IMR-90 (cell line): ENCODE measurements at regions not wholly inside any gene's neighbourhood (a gene's known extent, or its start where the extent isn't known, plus 50 kb on each side); places are given as distances from the start of the nearest gene placed in this dataset.

Experiments used
- ATAC-seq: fragments of 200-7000 bp; cut with Tn5 transposase; 2 replicates; pipeline ENCODE4 v1.9.1; 2020; ENCODE audit warnings: low read depth, mild to moderate bottlenecking, moderate library complexity
- BruUV-seq: library from RNA; stranded (reverse); fragments of 400-500 nt; replicated peaks from 2 replicates; lab custom pipeline; 2021; lab: Mats Ljungman, UMichigan
- CTCF ChIA-PET: fragments of 300-600 bp; formaldehyde crosslinking; extraction: SDS; loops from one replicate; lab custom pipeline; 2021; ENCODE audit warnings: antibody characterized with exemption; lab: Yijun Ruan, JAX
- POLR2A ChIA-PET: fragments of 300-600 bp; sonication (Branson Sonifier 250); formaldehyde crosslinking; loops from one replicate; lab custom pipeline; 2022; ENCODE audit warnings: antibody characterized with exemption; ENCODE audit not compliant: unreplicated experiment; lab: Charles Lee
- DNase-seq: peaks from one replicate; pipeline ENCODE4 v3.0.0; 2013
- H2AFZ ChIP-seq: replicated peaks from 2 replicates; pipeline ENCODE3; 2013; ENCODE audit warnings: low read length, mild to moderate bottlenecking; ENCODE audit not compliant: poor library complexity
- H2AK5ac ChIP-seq: 2 replicates; pipeline ENCODE4 v1.6.1; 2013; ENCODE audit warnings: low read depth, low read length, inconsistent platforms
- H2AK9ac ChIP-seq: replicated peaks from 2 replicates; pipeline ENCODE3; 2013; ENCODE audit warnings: mild to moderate bottlenecking, low read depth, low read length, moderate library complexity; ENCODE audit not compliant: poor library complexity
- H2BK120ac ChIP-seq: 2 replicates; pipeline ENCODE4 v1.6.1; 2013; ENCODE audit warnings: low read depth, low read length, inconsistent platforms
- H2BK15ac ChIP-seq: 3 replicates; pipeline ENCODE4 v1.6.1; 2013; ENCODE audit warnings: low read depth, low read length, inconsistent platforms
- H2BK20ac ChIP-seq: 2 replicates; pipeline ENCODE4 v1.6.1; 2013; ENCODE audit warnings: low read depth, mild to moderate bottlenecking, inconsistent platforms, low read length, moderate library complexity
- H2BK5ac ChIP-seq: 2 replicates; pipeline ENCODE4 v1.6.1; 2013; ENCODE audit warnings: mild to moderate bottlenecking, low read depth, low read length, inconsistent platforms; ENCODE audit not compliant: poor library complexity, severe bottlenecking
- H3K14ac ChIP-seq: replicated peaks from 2 replicates; pipeline ENCODE4 v1.6.1; 2013; ENCODE audit warnings: low read depth, low read length, inconsistent platforms
- H3K18ac ChIP-seq: 2 replicates; pipeline ENCODE4 v1.6.1; 2013; ENCODE audit warnings: low read depth, low read length, control low read depth
- H3K23ac ChIP-seq: 2 replicates; pipeline ENCODE4 v1.6.1; 2013; ENCODE audit warnings: low read depth, low read length, inconsistent platforms
- H3K27ac ChIP-seq: 2 replicates; pipeline ENCODE4 v1.5.1; 2013; ENCODE audit warnings: mild to moderate bottlenecking, control low read depth, low read length; ENCODE audit not compliant: insufficient read depth
- H3K27me3 ChIP-seq: 2 replicates; pipeline ENCODE4 v1.6.1; 2013; ENCODE audit warnings: low read length; ENCODE audit not compliant: control insufficient read depth, insufficient read depth
- H3K36me3 ChIP-seq: 2 replicates; pipeline ENCODE4 v1.6.1; 2013; ENCODE audit warnings: low read length, mixed read lengths; ENCODE audit not compliant: control insufficient read depth, insufficient read depth
- H3K4ac ChIP-seq: 2 replicates; pipeline ENCODE4 v1.6.1; 2013; ENCODE audit warnings: low read depth, low read length, inconsistent platforms
- H3K4me1 ChIP-seq: 2 replicates; pipeline ENCODE4 v1.6.1; 2013; ENCODE audit warnings: low read length, mixed read lengths; ENCODE audit not compliant: control insufficient read depth, insufficient read depth
- H3K4me2 ChIP-seq: 2 replicates; pipeline ENCODE4 v1.6.1; 2013; ENCODE audit warnings: low read depth, mild to moderate bottlenecking, control low read depth, low read length, moderate library complexity
- H3K4me3 ChIP-seq: 2 replicates; pipeline ENCODE4 v1.5.1; 2013; ENCODE audit warnings: low read depth, mild to moderate bottlenecking, control low read depth, low read length, moderate library complexity; ENCODE audit not compliant: insufficient read depth
- H3K56ac ChIP-seq: 2 replicates; pipeline ENCODE4 v1.6.1; 2013; ENCODE audit warnings: low read length, inconsistent platforms; ENCODE audit not compliant: insufficient read depth; ENCODE audit errors: extremely low read depth
- H3K79me1 ChIP-seq, 2 experiments: 2 replicates each; pipeline ENCODE4 v1.6.1; 2013; ENCODE audit warnings: low read length in 2 of 2, inconsistent platforms in 1 of 2, low read depth in 1 of 2
- H3K9ac ChIP-seq: 2 replicates; pipeline ENCODE4 v1.6.1; 2013; ENCODE audit warnings: low read depth, low read length, control low read depth
- H3K9me1 ChIP-seq: 2 replicates; pipeline ENCODE4 v1.6.1; 2013; ENCODE audit warnings: low read length, inconsistent platforms; ENCODE audit not compliant: insufficient read depth
- H3K9me3 ChIP-seq: 2 replicates; pipeline ENCODE4 v1.6.1; 2013; ENCODE audit warnings: low read length; ENCODE audit not compliant: control insufficient read depth, insufficient read depth
- H4K20me1 ChIP-seq: 2 replicates; pipeline ENCODE4 v1.6.1; 2013; ENCODE audit warnings: low read length, inconsistent platforms; ENCODE audit not compliant: insufficient read depth
- H4K5ac ChIP-seq: 2 replicates; pipeline ENCODE4 v1.6.1; 2013; ENCODE audit warnings: mild to moderate bottlenecking, low read depth, low read length, control low read depth
- H4K8ac ChIP-seq, 2 experiments: 2 replicates each; pipeline ENCODE4 v1.6.1; 2013; ENCODE audit warnings: low read depth in 2 of 2, low read length in 2 of 2, control low read depth in 1 of 2, inconsistent platforms in 1 of 2
- H4K91ac ChIP-seq: 2 replicates; pipeline ENCODE4 v1.6.1; 2013; ENCODE audit warnings: low read depth, low read length, inconsistent platforms; ENCODE audit not compliant: insufficient read depth
- BHLHE40 ChIP-seq: fragments of 150-350 bp; IDR thresholded peaks from 2 replicates; pipeline ENCODE4 v1.6.1; 2016; ENCODE audit warnings: mild to moderate bottlenecking, low read depth, low read length
- USF2 ChIP-seq: fragments of 150-350 bp; IDR thresholded peaks from 2 replicates; pipeline ENCODE4 v1.6.1; 2017; ENCODE audit warnings: mild to moderate bottlenecking, antibody characterized with exemption, low read length, low read depth
- WGBS, 2 experiments: methylation state at CpG; one replicate each; pipeline versions ENCODE4 v1.1.5 to v1.1.7; 2013; ENCODE audit warnings: missing lambda C conversion rate in 2 of 2; ENCODE audit not compliant: insufficient read length in 1 of 2; ENCODE audit errors: extremely low coverage in 2 of 2; 5-methylcytosine and 5-hydroxymethylcytosine counted together
- dilution Hi-C: fragments of 300-500 bp; cut with HindIII; formaldehyde crosslinking; loops from one replicate; pipeline ENCODE4 v1.14.3; 2018; ENCODE audit warnings: low sequenced_read_pairs; ENCODE audit not compliant: unreplicated experiment
- in situ Hi-C: fragments of 300-500 bp; cut with MboI; formaldehyde crosslinking; loops from 3 replicates; pipeline ENCODE4 v1.14.3; 2019; ENCODE audit warnings: low sequenced_read_pairs, inconsistent platforms, mixed read lengths
- intact Hi-C: fragments of 100-400 bp; cut with micrococcal nuclease; formaldehyde crosslinking; loops from 2 replicates; pipeline ENCODE4 v1.10.0; 2022

- no peak overlapping the region for H3K4ac ChIP-seq
- no peak overlapping the region for H4K8ac ChIP-seq
- BruUV-seq, result no TSS peak
- H4K91ac ChIP-seq, result no peak overlapping the region
- no peak overlapping the region for H3K4me3 ChIP-seq
- no peaks in the 10 kb centered on the region for H3K36me3 ChIP-seq
- no peak overlapping the region for H2AK9ac ChIP-seq
- H3K4me1 ChIP-seq, result no peaks in the 10 kb centered on the region
- H4K20me1 ChIP-seq, result no peaks in the 10 kb centered on the region
- H3K4me2 ChIP-seq, result no peak overlapping the region
- no peak overlapping the region for H3K18ac ChIP-seq
- intact Hi-C loops, result no loop called here
- H2BK5ac ChIP-seq, result no peak overlapping the region
- no peak overlapping the region for H2BK20ac ChIP-seq
- H3K56ac ChIP-seq, result no peak overlapping the region
- POLR2A ChIA-PET, result no interaction called here
- H3K23ac ChIP-seq, result no peak overlapping the region
- CTCF ChIA-PET, result no interaction called here
- H3K9me1 ChIP-seq, result no peaks in the 10 kb centered on the region; the same call in 1 of the 2 replicates
- no peak for DNase-seq
- no peak overlapping the region for H3K9ac ChIP-seq
- H4K5ac ChIP-seq, result no peak overlapping the region
- no peak overlapping the region for H2AFZ ChIP-seq
- ATAC-seq, result no peak
- in situ Hi-C loops, result no loop called here
- no peak overlapping the region for H3K27ac ChIP-seq
- no peaks in the 10 kb centered on the region for H3K9me3 ChIP-seq
- H2BK120ac ChIP-seq, result no peak overlapping the region
- H3K14ac ChIP-seq, result no peak overlapping the region
- dilution Hi-C loops, result no loop called here
- TF ChIP-seq USF2 (no peak), BHLHE40 (no peak)
- no peaks in the 10 kb centered on the region for H3K27me3 ChIP-seq
- H3K79me1 ChIP-seq, result no peaks in the 10 kb centered on the region
- H2BK15ac ChIP-seq, result no peak overlapping the region
- H2AK5ac ChIP-seq, result no peak overlapping the region
- 100% methylated on average over 1 of the region's 2 CpGs; no CpG with 5 or more reads in 1 of the 2 experiments for WGBS, 2 experiments
Measured at GRCh38 chr1:168832661-168833060, 103.7 kb upstream of the DPT start.
